HepG2 (cell line): ENCODE measurements at regions not wholly inside any gene's neighbourhood (a gene's known extent, or its start where the extent isn't known, plus 50 kb on each side); places are given as distances from the start of the nearest gene placed in this dataset.

Source experiments
- ATAC-seq: fragments of 200-7000 bp; cut with Tn5 transposase; 3 replicates; pipeline ENCODE4 v1.9.1; 2020; ENCODE audit warnings: mild to moderate bottlenecking, moderate library complexity
- BruUV-seq: library from RNA; stranded (reverse); fragments of 400-500 nt; replicated peaks from 2 replicates; lab custom pipeline; 2021; lab: Mats Ljungman, UMichigan
- CTCF ChIA-PET: fragments of 300-600 bp; formaldehyde crosslinking; extraction: SDS; loops from one replicate; lab custom pipeline; 2021; ENCODE audit warnings: low total read pairs, inconsistent platforms, low intra/inter-chr PET ratio; lab: Yijun Ruan, JAX
- POLR2A ChIA-PET: fragments of 350-600 bp; sonication (Branson Sonifier 250); formaldehyde crosslinking; loops from one replicate; lab custom pipeline; 2020; ENCODE audit warnings: antibody characterized with exemption, inconsistent platforms; lab: Yijun Ruan, JAX
- DNase-seq: peaks from one replicate; pipeline ENCODE4 v3.0.0-alpha.2; 2015; ENCODE audit warnings: low spot score
- FAIRE-seq: peaks from 3 replicates; lab custom pipeline; 2011; peaks lifted over from hg19 to GRCh38; lab: Jason Lieb, UNC
- H2AFZ ChIP-seq: one replicate; pipeline ENCODE4 v1.6.1; 2011; ENCODE audit warnings: low read length, inconsistent platforms
- H3K27ac ChIP-seq: fragments of 300-600 bp; 3 replicates; pipeline ENCODE4 v1.8.0; 2011; ENCODE audit warnings: mixed run types, mild to moderate bottlenecking, mixed read lengths, low read length, inconsistent platforms; ENCODE audit not compliant: insufficient read depth; ENCODE audit errors: extremely low read length
- H3K27me3 ChIP-seq, 2 experiments: fragments of 200-600 bp in 1 of 2; 2 replicates in 1 of 2; 3 replicates in 1 of 2; pipeline versions ENCODE4 v1.6.0 to v1.8.0; 2011; ENCODE audit warnings: low read length in 2 of 2, mild to moderate bottlenecking in 2 of 2, moderate library complexity in 2 of 2, inconsistent platforms in 1 of 2; ENCODE audit not compliant: insufficient read depth in 2 of 2, control insufficient read depth in 1 of 2
- H3K36me3 ChIP-seq, 2 experiments: fragments of 200-600 bp in 1 of 2; replicated peaks in 1 of 2; 2 replicates in 1 of 2; 3 replicates in 1 of 2; pipeline versions ENCODE4 v1.5.1 to v1.8.0; 2011; ENCODE audit warnings: low read length in 2 of 2, inconsistent platforms in 1 of 2; ENCODE audit not compliant: insufficient read depth in 2 of 2, control insufficient read depth in 1 of 2
- H3K4me1 ChIP-seq: 2 replicates; pipeline ENCODE4 v1.5.1; 2012; ENCODE audit warnings: low read length, inconsistent platforms; ENCODE audit not compliant: insufficient read depth
- H3K4me2 ChIP-seq: 2 replicates; pipeline ENCODE4 v1.6.0; 2011; ENCODE audit warnings: low read depth, low read length, inconsistent platforms
- H3K4me3 ChIP-seq, 3 experiments: fragments of 200-600 bp in 1 of 3; sonication (generic), shearing (Covaris generic) in 1 of 3; replicated peaks in 1 of 3; 2 replicates each; pipeline ENCODE4 v1.5.1; 2011 to 2016; ENCODE audit warnings: low read length in 3 of 3, inconsistent platforms in 2 of 3, low read depth in 2 of 3, mild to moderate bottlenecking in 2 of 3, control low read depth in 1 of 3, mixed read lengths in 1 of 3; ENCODE audit not compliant: insufficient read depth in 1 of 3
- H3K79me2 ChIP-seq: one replicate; pipeline ENCODE4 v1.6.1; 2011; ENCODE audit warnings: low read length, inconsistent platforms; ENCODE audit not compliant: insufficient read depth
- H3K9ac ChIP-seq: 2 replicates; pipeline ENCODE4 v1.6.0; 2011; ENCODE audit warnings: mild to moderate bottlenecking, low read depth, low read length, inconsistent platforms; ENCODE audit not compliant: insufficient read depth
- H3K9me3 ChIP-seq: 2 replicates; pipeline ENCODE4 v1.5.1; 2012; ENCODE audit warnings: mild to moderate bottlenecking, low read length
- H4K20me1 ChIP-seq: 2 replicates; pipeline ENCODE4 v1.6.0; 2011; ENCODE audit warnings: inconsistent platforms, mild to moderate bottlenecking, low read length, moderate library complexity; ENCODE audit not compliant: insufficient read depth
- ATF2 ChIP-seq: sonication (generic); formaldehyde crosslinking; IDR thresholded peaks from 2 replicates; pipeline ENCODE4 v1.4.0; 2020; ENCODE audit warnings: missing genetic modification reagents
- BRCA1 ChIP-seq: sonication (generic); formaldehyde crosslinking; IDR thresholded peaks from 2 replicates; pipeline ENCODE4 v1.4.0; 2020; ENCODE audit warnings: missing genetic modification reagents
- CERS6 ChIP-seq: sonication (generic); formaldehyde crosslinking; IDR thresholded peaks from 2 replicates; pipeline ENCODE4 v1.5.0; 2020; ENCODE audit warnings: missing genetic modification reagents
- EED ChIP-seq: sonication (generic); formaldehyde crosslinking; IDR thresholded peaks from 2 replicates; pipeline ENCODE4 v1.5.0; 2020; ENCODE audit warnings: mild to moderate bottlenecking, missing genetic modification reagents
- NFIC ChIP-seq: IDR thresholded peaks from 2 replicates; pipeline ENCODE4 v1.6.1; 2012; ENCODE audit warnings: mild to moderate bottlenecking, low read length, inconsistent platforms
- RERE ChIP-seq: IDR thresholded peaks from 2 replicates; pipeline ENCODE4 v1.6.1; 2016; ENCODE audit warnings: low read depth, missing genetic modification reagents, missing compliant biosample characterization
- RORA ChIP-seq: sonication (generic); formaldehyde crosslinking; IDR thresholded peaks from 2 replicates; pipeline ENCODE4 v1.5.0; 2020; ENCODE audit warnings: mild to moderate bottlenecking, missing genetic modification reagents, moderate library complexity
- SAFB2 ChIP-seq: sonication (generic); formaldehyde crosslinking; IDR thresholded peaks from 2 replicates; pipeline ENCODE4 v1.5.1; 2020; ENCODE audit warnings: missing genetic modification reagents, low read depth, mild to moderate bottlenecking, borderline replicate concordance
- SIN3A ChIP-seq: IDR thresholded peaks from 2 replicates; pipeline ENCODE4 v1.6.1; 2011; ENCODE audit warnings: low read depth, mild to moderate bottlenecking, control low read depth, low read length, borderline replicate concordance
- SRSF1 ChIP-seq: fragments of 200-400 bp; formaldehyde crosslinking; optimal IDR thresholded peaks from 2 replicates; pipeline ENCODE3; 2017; ENCODE audit warnings: mild to moderate bottlenecking, low read depth, low read length, moderate library complexity
- TRIM24 ChIP-seq: sonication (generic); formaldehyde crosslinking; IDR thresholded peaks from 2 replicates; pipeline ENCODE4 v1.8.0; 2022; ENCODE audit warnings: mild to moderate bottlenecking, missing genetic modification reagents
- ZBTB2 ChIP-seq: sonication (generic); formaldehyde crosslinking; IDR thresholded peaks from 2 replicates; pipeline ENCODE4 v1.8.0; 2022; ENCODE audit warnings: low read depth, missing genetic modification reagents
- in situ Hi-C: cut with HindIII; loops from 2 replicates; pipeline ENCODE4 v1.10.0; 2017; ENCODE audit warnings: low pct_unique_long_range_greater_than_20kb; ENCODE audit not compliant: extremely low pct_ligation_motif_present
- intact Hi-C: fragments of 100-400 bp; cut with micrococcal nuclease; formaldehyde crosslinking; loops from one replicate; pipeline ENCODE4 v1.10.0; 2022; ENCODE audit not compliant: unreplicated experiment

- Histone ChIP-seq H3K4me3 (no peak overlapping the region), H2AFZ (no peak overlapping the region), H3K9me3 (no peaks in the 10 kb centered on the region), H3K27ac (no peak overlapping the region), H3K4me2 (no peak overlapping the region), H3K27me3 (no peaks in the 10 kb centered on the region; a peak in 1 of 5 replicates), H4K20me1 (no peaks in the 10 kb centered on the region), H3K9ac (no peak overlapping the region), H3K36me3 (no peaks in the 10 kb centered on the region), H3K4me1 (no peaks in the 10 kb centered on the region), H3K79me2 (no peaks in the 10 kb centered on the region)
- TF ChIP-seq SAFB2 (CRISPR knock-in tag) (no peak), EED (CRISPR knock-in tag) (no peak), SRSF1 (no peak), NFIC (no peak), RORA (CRISPR knock-in tag) (no peak), TRIM24 (CRISPR knock-in tag) (no peak), SIN3A (no peak), BRCA1 (CRISPR knock-in tag) (no peak), ATF2 (CRISPR knock-in tag) (no peak), RERE (no peak), CERS6 (CRISPR knock-in tag) (no peak), ZBTB2 (CRISPR knock-in tag) (no peak)
- ATAC-seq (no peak), DNase-seq (no peak), FAIRE-seq (no peak)
- intact Hi-C loops (no loop called here), in situ Hi-C loops (no loop called here)
- ChIA-PET POLR2A (no interaction called here), CTCF (no interaction called here)
- BruUV-seq, result no TSS peak
Observed at GRCh38 chr16:8376858-8377257, 213.5 kb downstream of the TMEM114 start.
